HG02943 (cell line): ENCODE measurements at regions not wholly inside any gene's neighbourhood (a gene's known extent, or its start where the extent isn't known, plus 50 kb on each side); places are given as distances from the start of the nearest gene placed in this dataset.
A peak's percentile ranks its signal among the peaks of the same experiment; 100 is the strongest.
"Not testable (repeated sequence)": the region's sequence is repeated elsewhere in the genome, so short reads cannot be mapped to it uniquely, and the experiment has no call there.

Experiments
- ATAC-seq: cut with Tn5 transposase; IDR thresholded peaks from one replicate; pipeline ENCODE4 v1.9.1; 2021; ENCODE audit warnings: mild to moderate bottlenecking, low read depth, moderate library complexity; ENCODE audit not compliant: unreplicated experiment

- no peak for ATAC-seq
Measured at GRCh38 chrX:16067886-16068515, 55.4 kb upstream of the GRPR start.

GRCh38 chrX:16063921-16064320, 59.4 kb upstream of the GRPR start:
- ATAC-seq: no peak

DNA sequence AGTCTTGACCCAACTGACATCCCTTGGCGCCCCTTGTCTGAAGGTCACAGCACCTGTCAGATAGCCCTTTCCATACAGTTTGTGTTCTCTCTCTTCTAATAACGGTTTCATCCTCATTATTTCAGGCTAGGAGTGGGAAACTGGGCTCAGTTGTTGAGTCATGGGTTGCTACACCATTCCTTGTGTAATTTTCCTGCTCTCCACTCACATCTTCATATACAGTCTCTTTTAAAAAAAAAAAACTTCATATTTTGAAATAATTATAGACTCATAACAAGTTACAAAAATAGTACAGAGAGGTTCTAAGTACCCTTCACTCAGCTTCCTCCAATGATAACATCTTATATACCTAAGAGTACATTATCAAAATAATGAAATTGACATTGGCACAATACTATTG, 60.2 kb upstream of the GRPR start:
- ATAC-seq: no peak

DNA sequence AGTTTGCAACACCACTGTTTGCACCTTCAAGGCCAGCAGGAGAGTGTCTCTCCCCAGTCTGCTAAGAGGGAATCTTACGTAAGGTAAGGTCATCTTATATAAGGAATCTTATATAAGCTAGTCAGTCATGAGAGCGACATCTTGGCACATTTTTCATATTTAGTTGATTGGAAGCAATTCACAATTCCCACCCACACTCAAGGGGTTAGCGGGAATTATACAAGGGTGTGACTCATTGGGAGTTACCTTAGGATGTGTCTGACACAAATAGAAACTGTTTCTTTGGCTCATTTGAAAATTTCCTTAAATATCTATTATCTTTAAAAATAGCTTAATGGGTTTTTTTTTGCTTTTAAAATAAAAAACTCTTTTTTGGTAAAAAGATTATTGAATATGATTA, 62.1 kb upstream of the GRPR start:
- ATAC-seq: no peak

DNA sequence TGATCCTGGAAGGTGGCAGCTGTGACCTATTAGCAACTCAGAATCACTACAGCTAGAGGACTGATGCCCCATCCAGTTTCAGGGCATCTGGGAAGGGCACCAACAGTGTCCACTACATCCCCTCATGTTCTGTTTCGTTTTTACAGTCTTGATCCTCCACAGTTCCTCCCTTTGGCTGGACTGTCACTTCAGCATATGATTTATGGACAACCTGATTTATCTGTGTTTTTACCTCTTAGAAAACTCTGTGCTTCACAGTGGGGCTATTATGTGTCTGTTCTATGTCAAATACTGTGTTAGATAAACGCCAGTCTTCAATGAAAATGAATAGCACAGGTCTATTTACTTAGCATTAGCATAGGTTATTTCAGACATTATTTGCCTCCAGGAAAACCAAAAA, 63.1 kb upstream of the GRPR start:
- ATAC-seq: no peak

- ATAC-seq: not testable (repeated sequence)
Measured at GRCh38 chrX:16049126-16049525, 74.2 kb upstream of the GRPR start.

- ATAC-seq: no peak
Measured at GRCh38 chrX:16042980-16043379, 80.4 kb upstream of the GRPR start.

DNA sequence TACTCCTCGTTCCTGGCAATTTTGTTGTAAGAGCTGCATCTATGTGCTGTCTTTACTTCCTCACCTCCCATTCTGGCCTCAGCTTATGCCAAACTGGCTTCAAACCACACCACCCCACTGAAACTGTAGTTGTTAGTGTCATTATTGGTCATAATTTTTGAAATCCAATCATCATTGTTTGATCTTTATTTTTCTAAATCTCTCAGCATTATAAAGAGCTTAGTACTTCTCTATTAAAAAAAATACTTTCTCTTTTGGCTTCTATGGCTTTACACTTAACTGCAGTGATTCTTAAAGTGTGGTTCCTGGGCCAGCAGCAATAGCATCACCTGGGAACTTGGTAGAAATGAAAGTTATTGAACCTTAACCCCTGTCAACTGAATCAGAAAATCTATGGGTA, 83.5 kb upstream of the GRPR start:
- no peak for ATAC-seq

- ATAC-seq: no peak
Measured at GRCh38 chrX:16039363-16039762, 84.0 kb upstream of the GRPR start.

DNA sequence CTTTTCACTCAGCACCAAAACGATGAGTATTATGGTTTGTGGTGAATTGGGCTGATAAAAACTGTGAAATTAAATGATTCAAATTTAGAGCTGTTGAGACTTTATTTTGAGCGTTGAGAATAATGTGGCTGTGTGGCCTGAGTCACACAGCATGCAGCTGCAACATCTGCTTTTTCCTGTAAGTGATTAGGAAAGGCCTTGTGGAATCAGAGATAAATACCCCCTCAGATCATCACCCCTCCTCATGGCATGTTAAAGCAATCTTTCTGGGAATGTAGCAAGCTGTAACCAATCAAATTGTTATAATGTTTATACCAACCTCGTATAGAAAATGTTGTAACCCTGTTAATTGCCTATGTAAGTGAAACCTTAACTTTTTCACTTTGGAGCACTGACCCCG, 90.0 kb upstream of the GRPR start:
- no peak for ATAC-seq

DNA sequence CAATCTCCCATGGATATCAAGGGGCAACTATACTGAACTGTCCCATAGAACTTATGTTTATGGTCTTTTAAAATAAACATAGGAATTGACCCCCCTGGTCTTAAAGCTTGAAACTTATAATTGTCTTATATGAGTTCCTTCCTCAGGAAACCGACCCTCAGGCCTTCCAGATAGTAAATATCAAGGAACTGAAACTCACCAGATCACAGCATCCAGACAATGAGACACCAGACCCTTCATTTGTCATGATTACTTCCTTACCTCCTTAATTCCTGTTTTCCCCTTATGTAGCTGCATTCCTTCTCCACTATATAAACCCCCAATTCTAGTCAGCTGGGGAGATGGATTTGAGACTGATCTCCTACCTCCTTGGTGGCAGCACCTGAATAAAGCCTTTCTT, 94.8 kb upstream of the GRPR start:
- ATAC-seq: no peak

GRCh38 chrX:16023790-16024734, 99.3 kb upstream of the GRPR start:
- ATAC-seq: peak; percentile 97

- no peak for ATAC-seq
Measured at GRCh38 chrX:16022580-16023200, 100.7 kb upstream of the GRPR start.

DNA sequence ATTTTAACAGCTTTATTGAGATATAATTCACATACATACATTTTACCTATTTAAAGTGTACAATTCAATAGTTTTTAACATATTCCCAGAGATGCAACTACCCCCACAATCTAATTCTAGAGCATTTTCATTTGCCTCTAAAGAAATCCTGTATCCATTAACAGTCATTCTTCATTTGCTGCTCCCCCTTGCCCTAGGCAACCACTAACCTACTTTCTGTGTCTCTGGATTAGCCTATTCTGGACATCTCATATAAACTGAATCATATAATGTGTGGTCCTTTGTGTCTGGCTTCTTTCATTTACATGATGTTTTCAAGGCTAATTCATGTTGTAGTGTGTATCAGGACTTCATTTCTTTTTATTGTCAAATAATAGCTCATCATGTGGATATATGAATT, 105.1 kb upstream of the GRPR start:
- no peak for ATAC-seq

DNA sequence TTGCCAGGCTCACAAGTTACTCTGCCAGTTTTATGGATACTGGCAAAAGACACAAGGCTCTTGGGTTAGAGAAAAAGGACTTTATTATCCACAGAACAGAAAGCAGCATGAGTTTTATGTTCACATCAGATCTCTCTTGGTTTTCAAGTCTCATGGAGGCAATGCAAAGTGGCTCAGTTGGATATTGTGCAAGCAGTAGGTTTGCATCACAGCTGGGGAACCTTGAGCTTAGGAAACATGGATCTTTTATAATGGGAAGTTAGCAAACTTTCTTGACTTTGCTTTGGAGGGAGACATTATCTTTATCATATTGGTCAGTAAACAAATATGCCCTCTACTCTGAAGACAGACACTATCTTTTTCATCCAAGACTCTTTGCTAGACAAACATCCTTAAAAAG, 109.2 kb upstream of the GRPR start:
- no peak for ATAC-seq

DNA sequence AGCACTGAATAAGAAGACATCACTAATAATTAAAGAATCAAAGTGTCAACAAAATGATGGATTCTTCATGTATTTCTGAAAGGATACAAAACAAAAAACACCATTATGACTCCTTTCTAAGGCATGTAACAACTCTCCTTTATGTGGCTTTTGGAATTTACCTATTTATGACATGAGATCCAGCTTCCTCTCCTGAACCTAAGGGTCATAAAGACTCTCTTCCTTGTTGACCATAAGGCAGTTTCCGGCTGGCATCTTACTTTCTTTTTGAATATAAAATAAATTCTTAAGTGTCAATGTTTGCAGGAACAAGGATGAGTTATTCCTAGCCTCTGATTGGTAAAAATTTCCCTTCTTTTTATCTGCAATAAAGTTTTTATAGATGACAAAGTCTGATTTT, 111.1 kb upstream of the GRPR start:
- ATAC-seq: no peak

DNA sequence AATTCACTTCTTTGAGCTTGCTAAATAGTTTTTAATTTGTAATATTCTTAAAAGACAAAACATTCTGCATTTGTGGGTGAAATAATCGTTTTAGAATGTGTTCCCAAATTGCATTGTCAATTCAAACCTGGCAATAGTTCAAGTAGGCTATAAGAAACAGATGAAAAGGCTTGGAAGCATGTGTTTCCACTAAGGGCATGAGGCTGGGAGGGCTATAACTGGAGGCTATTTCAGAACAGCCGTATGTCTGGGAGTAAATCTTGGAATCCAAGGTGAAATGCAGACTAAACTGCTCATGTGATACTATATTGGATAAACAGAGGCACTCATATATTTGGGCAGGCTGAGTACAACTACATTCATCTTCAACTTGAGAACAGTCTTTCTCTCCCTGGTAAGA, 117.4 kb upstream of the GRPR start:
- ATAC-seq: no peak

DNA sequence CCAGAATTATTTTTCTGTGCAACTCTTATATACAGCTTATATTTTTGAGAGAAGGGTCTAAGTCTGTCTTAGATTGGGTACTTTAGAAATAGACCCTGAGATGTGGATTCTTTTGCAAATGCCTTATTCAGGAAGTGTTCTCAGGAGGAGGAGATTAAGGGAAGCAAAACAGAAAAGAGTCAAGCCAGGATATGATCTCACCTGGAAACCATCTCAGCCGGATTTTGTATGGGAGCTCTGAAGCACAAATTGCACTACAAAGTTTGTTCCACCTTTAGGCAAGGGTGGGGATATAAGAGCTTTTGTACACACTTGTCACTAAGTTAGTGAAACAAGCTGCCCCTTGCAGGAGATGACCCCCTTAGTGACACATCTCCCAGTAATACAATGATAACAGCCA, 121.2 kb upstream of the GRPR start:
- no peak for ATAC-seq

DNA sequence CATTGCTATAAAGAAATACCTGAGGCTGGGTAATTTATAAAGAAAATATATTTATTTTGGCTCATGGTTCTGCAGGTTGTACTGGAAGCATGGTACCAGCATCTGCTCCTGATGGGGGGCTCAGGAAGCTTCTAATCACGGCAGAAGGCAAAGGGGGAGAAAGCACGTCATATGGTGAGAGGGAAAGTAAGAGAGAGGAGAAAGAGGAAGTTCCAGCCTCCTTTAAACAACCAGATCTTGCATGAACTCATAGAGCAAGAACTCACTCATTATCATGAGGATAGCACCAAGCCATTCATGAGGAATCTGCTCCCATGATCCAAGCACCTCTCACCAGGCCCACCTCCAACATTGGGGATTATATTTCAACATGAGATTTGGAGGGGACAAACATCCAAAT, 125.0 kb upstream of the GRPR start:
- ATAC-seq: no peak

DNA sequence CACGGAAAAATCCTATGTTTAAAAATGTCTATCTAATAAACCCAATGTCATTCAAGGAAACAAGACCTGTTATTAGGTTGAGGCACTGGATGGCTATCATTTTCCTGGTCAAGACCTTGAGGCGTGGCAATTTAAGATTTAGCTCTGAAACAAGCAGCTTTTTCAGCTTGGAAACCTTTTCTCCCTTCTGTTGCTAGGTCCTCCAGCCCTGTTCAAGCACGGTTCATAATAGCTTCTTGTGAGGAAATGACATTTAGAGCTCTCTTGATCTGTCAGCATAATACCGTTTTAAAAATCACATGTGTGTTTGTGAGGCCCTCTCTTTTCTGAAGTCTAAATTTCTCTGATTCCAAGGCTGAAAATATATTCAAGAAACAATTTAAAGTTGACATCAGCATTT, 133.6 kb upstream of the GRPR start:
- ATAC-seq: no peak
